H9 (cell line): ENCODE measurements at regions not wholly inside any gene's neighbourhood (a gene's known extent, or its start where the extent isn't known, plus 50 kb on each side); places are given as distances from the start of the nearest gene placed in this dataset.

ENCODE experiments used
- DNase-seq: peaks from one replicate; pipeline ENCODE4 v3.0.0-alpha.2; 2017
- H2AFZ ChIP-seq: one replicate; pipeline ENCODE4 v1.6.1; 2013; ENCODE audit warnings: mild to moderate bottlenecking, low read length, control low read depth, moderate library complexity
- H2AK5ac ChIP-seq: 2 replicates; pipeline ENCODE4 v1.6.1; 2013; ENCODE audit warnings: low read length, control low read depth, mixed read lengths; ENCODE audit not compliant: insufficient read length
- H2BK120ac ChIP-seq: one replicate; pipeline ENCODE4 v1.6.1; 2013; ENCODE audit warnings: low read depth, mild to moderate bottlenecking, low read length, control low read depth, inconsistent platforms; ENCODE audit not compliant: poor library complexity, severe bottlenecking
- H2BK12ac ChIP-seq: 2 replicates; pipeline ENCODE4 v1.6.1; 2013; ENCODE audit warnings: low read length, control low read depth, mixed read lengths, low read depth; ENCODE audit not compliant: insufficient read length
- H2BK15ac ChIP-seq: 2 replicates; pipeline ENCODE4 v1.6.1; 2013; ENCODE audit warnings: low read depth, low read length, control low read depth
- H2BK20ac ChIP-seq: one replicate; pipeline ENCODE4 v1.6.1; 2013; ENCODE audit warnings: low read depth, mild to moderate bottlenecking, low read length, control low read depth, inconsistent platforms; ENCODE audit not compliant: poor library complexity, severe bottlenecking
- H2BK5ac ChIP-seq: 2 replicates; pipeline ENCODE4 v1.6.1; 2013; ENCODE audit warnings: low read length, control low read depth, mixed read lengths; ENCODE audit not compliant: insufficient read length
- H3K14ac ChIP-seq: 2 replicates; pipeline ENCODE4 v1.6.1; 2013; ENCODE audit warnings: low read length, control low read depth; ENCODE audit not compliant: insufficient read depth
- H3K18ac ChIP-seq: 2 replicates; pipeline ENCODE4 v1.6.1; 2013; ENCODE audit warnings: low read depth, mild to moderate bottlenecking, mixed read lengths, low read length, control low read depth; ENCODE audit not compliant: insufficient read length
- H3K23ac ChIP-seq: 2 replicates; pipeline ENCODE4 v1.6.1; 2013; ENCODE audit warnings: low read length, control low read depth, mixed read lengths, low read depth; ENCODE audit not compliant: insufficient read length
- H3K23me2 ChIP-seq: 2 replicates; pipeline ENCODE4 v1.6.1; 2013; ENCODE audit warnings: low read depth, mild to moderate bottlenecking, mixed read lengths, low read length, control low read depth; ENCODE audit not compliant: insufficient read length, poor library complexity, severe bottlenecking
- H3K27ac ChIP-seq: 2 replicates; pipeline ENCODE4 v1.5.1; 2013; ENCODE audit warnings: low read length, control low read depth, mixed read lengths, low read depth; ENCODE audit not compliant: insufficient read length
- H3K27me3 ChIP-seq: 2 replicates; pipeline ENCODE4 v1.6.1; 2013; ENCODE audit warnings: low read length, control low read depth, inconsistent platforms; ENCODE audit not compliant: insufficient read depth
- H3K4ac ChIP-seq: 2 replicates; pipeline ENCODE4 v1.6.1; 2013; ENCODE audit warnings: low read depth, mild to moderate bottlenecking, control low read depth, inconsistent platforms, low read length, moderate library complexity
- H3K4me1 ChIP-seq: 2 replicates; pipeline ENCODE4 v1.6.1; 2013; ENCODE audit warnings: low read length, control low read depth, inconsistent platforms; ENCODE audit not compliant: insufficient read depth
- H3K4me2 ChIP-seq: 2 replicates; pipeline ENCODE4 v1.6.1; 2013; ENCODE audit warnings: low read length, control low read depth, mixed read lengths; ENCODE audit not compliant: insufficient read length, insufficient read depth
- H3K56ac ChIP-seq: 2 replicates; pipeline ENCODE4 v1.6.1; 2013; ENCODE audit warnings: low read depth, mild to moderate bottlenecking, mixed read lengths, low read length, control low read depth; ENCODE audit not compliant: insufficient read length
- H3K79me1 ChIP-seq: 2 replicates; pipeline ENCODE4 v1.6.1; 2013; ENCODE audit warnings: low read depth, mild to moderate bottlenecking, moderate library complexity, low read length, control low read depth, inconsistent platforms; ENCODE audit not compliant: insufficient read depth, poor library complexity, severe bottlenecking
- H3K79me2 ChIP-seq: 2 replicates; pipeline ENCODE4 v1.6.1; 2013; ENCODE audit warnings: low read length, control low read depth, inconsistent platforms; ENCODE audit not compliant: insufficient read depth
- H3K9ac ChIP-seq: 2 replicates; pipeline ENCODE4 v1.6.1; 2013; ENCODE audit warnings: low read length, control low read depth, mixed read lengths; ENCODE audit not compliant: insufficient read length; ENCODE audit errors: extremely low read depth
- H3K9me3 ChIP-seq: one replicate; pipeline ENCODE4 v1.6.1; 2013; ENCODE audit warnings: low read depth, low read length, inconsistent platforms; ENCODE audit not compliant: control insufficient read depth
- H3T11ph ChIP-seq: one replicate; pipeline ENCODE4 v1.6.1; 2013; ENCODE audit warnings: mild to moderate bottlenecking, low read length, control low read depth, inconsistent platforms
- H4K20me1 ChIP-seq: one replicate; pipeline ENCODE4 v1.6.1; 2013; ENCODE audit not compliant: control insufficient read depth, insufficient read length, insufficient read depth
- H4K5ac ChIP-seq: 2 replicates; pipeline ENCODE4 v1.6.1; 2013; ENCODE audit warnings: low read depth, mild to moderate bottlenecking, mixed read lengths, low read length, control low read depth; ENCODE audit not compliant: insufficient read length
- H4K8ac ChIP-seq: replicated peaks from 2 replicates; pipeline ENCODE4 v1.6.1; 2013; ENCODE audit warnings: low read length, control low read depth, mixed read lengths, low read depth; ENCODE audit not compliant: insufficient read length
- H4K91ac ChIP-seq: 2 replicates; pipeline ENCODE4 v1.6.1; 2013; ENCODE audit warnings: low read depth, mild to moderate bottlenecking, moderate library complexity, mixed read lengths, low read length, control low read depth; ENCODE audit not compliant: insufficient read length
- H3K27ac Mint-ChIP-seq, 3 experiments: 2 replicates in 2 of 3; 3 replicates in 1 of 3; pipeline ENCODE4 v1.8.0; 2020 to 2021; ENCODE audit warnings: mixed read lengths in 3 of 3, mild to moderate bottlenecking in 1 of 3, moderate library complexity in 1 of 3
- H3K27me3 Mint-ChIP-seq: 2 replicates; pipeline ENCODE4 v1.8.0; 2021; ENCODE audit warnings: low read depth, mild to moderate bottlenecking, moderate library complexity, mixed read lengths
- H3K36me3 Mint-ChIP-seq, 3 experiments: 2 replicates in 2 of 3; 3 replicates in 1 of 3; pipeline ENCODE4 v1.8.0; 2020 to 2021; ENCODE audit warnings: low read depth in 3 of 3, mixed read lengths in 3 of 3; ENCODE audit not compliant: insufficient read depth in 1 of 3
- H3K4me1 Mint-ChIP-seq, 2 experiments: 2 replicates each; pipeline ENCODE4 v1.8.0; 2020; ENCODE audit warnings: mixed read lengths in 2 of 2
- H3K4me3 Mint-ChIP-seq, 2 experiments: 2 replicates in 1 of 2; 3 replicates in 1 of 2; pipeline ENCODE4 v1.8.0; 2020 to 2021; ENCODE audit warnings: mild to moderate bottlenecking in 2 of 2, mixed read lengths in 2 of 2, moderate library complexity in 1 of 2
- H3K9me3 Mint-ChIP-seq, 2 experiments: 2 replicates in 1 of 2; 3 replicates in 1 of 2; pipeline ENCODE4 v1.8.0; 2020; ENCODE audit warnings: mild to moderate bottlenecking in 2 of 2, mixed read lengths in 2 of 2, moderate library complexity in 1 of 2
- CTCF ChIP-seq: fragments of 200-600 bp; sonication (generic); conservative IDR thresholded peaks from 3 replicates; pipeline ENCODE4 v1.8.0; 2021; ENCODE audit warnings: antibody characterized with exemption, mild to moderate bottlenecking
- WGBS: extraction: QIAGEN DNeasy Blood & Tissue Kit; methylation state at CpG from one replicate; pipeline ENCODE4 v1.1.7; 2013; ENCODE audit warnings: missing lambda C conversion rate, low lambda C conversion rate, mixed read lengths; ENCODE audit not compliant: insufficient read length; ENCODE audit errors: extremely low coverage; 5-methylcytosine and 5-hydroxymethylcytosine counted together

GRCh38 chr16:66045626-66046025 lies 320.9 kb upstream of the CDH5 start:
- no peak overlapping the region for H3K4me3 Mint-ChIP-seq

More at GRCh38 chr16:66045626-66046025, 320.9 kb upstream of the CDH5 start:
- H2BK120ac ChIP-seq, result no peak overlapping the region
- no peak overlapping the region for H3K23ac ChIP-seq
- H2AFZ ChIP-seq, result no peak overlapping the region
- H2BK5ac ChIP-seq, result no peak overlapping the region
- H3K79me1 ChIP-seq, result no peaks in the 10 kb centered on the region
- no peak overlapping the region for H3K27ac ChIP-seq
- H2BK20ac ChIP-seq, result no peak overlapping the region
- H4K5ac ChIP-seq, result no peak overlapping the region
- H3K4me1 ChIP-seq, result no peaks in the 10 kb centered on the region
- H3K4ac ChIP-seq, result no peak overlapping the region
- H4K20me1 ChIP-seq, result no peaks in the 10 kb centered on the region
- H3K9me3 Mint-ChIP-seq, result peaks cover 0 to 2% of the 10 kb centered on the region in 2 experiments; a peak in 2 of 5 replicates
- H2BK15ac ChIP-seq, result no peak overlapping the region
- no peak overlapping the region for H3K9ac ChIP-seq
- no peak for DNase-seq
- no peak overlapping the region for H3K56ac ChIP-seq
- no peaks in the 10 kb centered on the region for H3K23me2 ChIP-seq
- H3K9me3 ChIP-seq, result no peaks in the 10 kb centered on the region
- peaks cover 7 to 11% of the 10 kb centered on the region in 2 experiments for H3K4me1 Mint-ChIP-seq
- H2AK5ac ChIP-seq, result no peak overlapping the region
- no peak overlapping the region for H2BK12ac ChIP-seq
- H4K91ac ChIP-seq, result no peak overlapping the region
- no CpG with 5 or more reads among the region's 1 CpG for WGBS
- H3K4me2 ChIP-seq, result no peak overlapping the region
- no peaks in the 10 kb centered on the region for H3K27me3 ChIP-seq
- H3K18ac ChIP-seq, result no peak overlapping the region
- H3K27me3 Mint-ChIP-seq, result peaks cover 2% of the 10 kb centered on the region
- TF ChIP-seq CTCF, result no peak
- H4K8ac ChIP-seq, result no peak overlapping the region
- H3T11ph ChIP-seq, result no peak overlapping the region
- no peak overlapping the region for H3K14ac ChIP-seq
- no peak overlapping the region for H3K27ac Mint-ChIP-seq
- no peaks in the 10 kb centered on the region; a peak in 1 of 7 replicates for H3K36me3 Mint-ChIP-seq
- no peaks in the 10 kb centered on the region for H3K79me2 ChIP-seq
